DND-41 (cell line): ENCODE measurements at regions not wholly inside any gene's neighbourhood (a gene's known extent, or its start where the extent isn't known, plus 50 kb on each side); places are given as distances from the start of the nearest gene placed in this dataset.

ENCODE experiments used
- ATAC-seq: fragments of 200-7000 bp; cut with Tn5 transposase; 3 replicates; pipeline ENCODE4 v1.9.1; 2021; ENCODE audit warnings: low read depth; ENCODE audit not compliant: insufficient read depth
- DNase-seq: peaks from one replicate; pipeline ENCODE4 v3.0.0-alpha.2; 2020
- H2AFZ ChIP-seq: 2 replicates; pipeline ENCODE4 v1.6.0; 2012; ENCODE audit warnings: low read depth, low read length
- H3K27ac ChIP-seq: 2 replicates; pipeline ENCODE4 v1.5.1; 2012; ENCODE audit warnings: low read length, inconsistent platforms
- H3K27me3 ChIP-seq: fragments of 200-600 bp; sonication (generic); 2 replicates; pipeline ENCODE4 v1.6.0; 2012; ENCODE audit warnings: low read length, mild to moderate bottlenecking, inconsistent platforms; ENCODE audit not compliant: insufficient read depth, poor library complexity
- H3K36me3 ChIP-seq: 2 replicates; pipeline ENCODE4 v1.5.1; 2012; ENCODE audit warnings: low read length, inconsistent platforms; ENCODE audit not compliant: insufficient read depth
- H3K4me1 ChIP-seq: 2 replicates; pipeline ENCODE4 v1.5.1; 2012; ENCODE audit warnings: mild to moderate bottlenecking, low read length; ENCODE audit not compliant: insufficient read depth
- H3K4me2 ChIP-seq: 2 replicates; pipeline ENCODE4 v1.6.0; 2012; ENCODE audit warnings: mild to moderate bottlenecking, moderate library complexity, low read length, inconsistent platforms; ENCODE audit not compliant: insufficient read depth
- H3K4me3 ChIP-seq, 2 experiments: fragments of 200-600 bp in 1 of 2; shearing (Covaris generic) in 1 of 2; 2 replicates each; pipeline ENCODE4 v1.5.1; 2012 to 2016; ENCODE audit warnings: inconsistent platforms in 2 of 2, low read length in 2 of 2, mild to moderate bottlenecking in 2 of 2, low read depth in 1 of 2, moderate library complexity in 1 of 2
- H3K79me2 ChIP-seq: 2 replicates; pipeline ENCODE4 v1.6.0; 2012; ENCODE audit warnings: low read length, inconsistent platforms; ENCODE audit not compliant: insufficient read depth
- H3K9ac ChIP-seq: 2 replicates; pipeline ENCODE4 v1.6.0; 2012; ENCODE audit warnings: low read depth, mild to moderate bottlenecking, inconsistent platforms, low read length, moderate library complexity
- H3K9me3 ChIP-seq: 2 replicates; pipeline ENCODE4 v1.5.1; 2012; ENCODE audit warnings: low read length, moderate library complexity, mild to moderate bottlenecking, inconsistent platforms; ENCODE audit not compliant: insufficient read depth, severe bottlenecking
- H4K20me1 ChIP-seq: 2 replicates; pipeline ENCODE4 v1.6.0; 2012; ENCODE audit warnings: low read length; ENCODE audit not compliant: insufficient read depth
- CTCF ChIP-seq: IDR thresholded peaks from 2 replicates; pipeline ENCODE4 v1.5.1; 2012; ENCODE audit warnings: borderline replicate concordance, low read length, moderate library complexity, mild to moderate bottlenecking; ENCODE audit not compliant: poor library complexity, severe bottlenecking; ENCODE audit errors: extremely low read depth
- EZH2 ChIP-seq: IDR thresholded peaks from 3 replicates; pipeline ENCODE4 v1.6.1; 2012; ENCODE audit warnings: borderline replicate concordance, low read depth, mild to moderate bottlenecking, moderate library complexity, low read length, inconsistent platforms; ENCODE audit not compliant: severe bottlenecking

- Histone ChIP-seq H3K27ac (no peak overlapping the region), H3K4me2 (no peak overlapping the region), H3K4me1 (no peaks in the 10 kb centered on the region), H3K4me3 (no peak overlapping the region), H3K9ac (no peak overlapping the region), H4K20me1 (no peaks in the 10 kb centered on the region), H2AFZ (no peak overlapping the region), H3K27me3 (no peaks in the 10 kb centered on the region), H3K79me2 (no peaks in the 10 kb centered on the region), H3K9me3 (no peaks in the 10 kb centered on the region), H3K36me3 (no peaks in the 10 kb centered on the region)
- DNase-seq = no peak
- TF ChIP-seq EZH2 (no peak), CTCF (no peak)
- ATAC-seq = no peak
Observed at GRCh38 chr5:38650946-38651345, 94.5 kb upstream of the LIFR start.

GRCh38 chr5:38651806-38652205, 95.4 kb upstream of the LIFR start:
- Histone ChIP-seq H3K27me3 (no peaks in the 10 kb centered on the region), H3K36me3 (no peaks in the 10 kb centered on the region), H3K4me3 (no peak overlapping the region), H4K20me1 (no peaks in the 10 kb centered on the region), H3K4me2 (no peak overlapping the region), H3K27ac (no peak overlapping the region), H3K4me1 (no peaks in the 10 kb centered on the region), H3K9ac (no peak overlapping the region), H2AFZ (no peak overlapping the region), H3K9me3 (no peaks in the 10 kb centered on the region), H3K79me2 (no peaks in the 10 kb centered on the region)
- ATAC-seq (no peak), DNase-seq (no peak)
- TF ChIP-seq EZH2 (no peak), CTCF (no peak)

GRCh38 chr5:38653389-38653788, 96.9 kb upstream of the LIFR start:
- H3K9ac ChIP-seq = no peak overlapping the region
- no peaks in the 10 kb centered on the region for H3K79me2 ChIP-seq
- peaks cover 2% of the 10 kb centered on the region for H3K27me3 ChIP-seq
- H3K4me3 ChIP-seq = no peak overlapping the region
- H3K36me3 ChIP-seq = no peaks in the 10 kb centered on the region
- H4K20me1 ChIP-seq = no peaks in the 10 kb centered on the region
- ATAC-seq = no peak
- DNase-seq = no peak
- H3K4me2 ChIP-seq = no peak overlapping the region
- H3K9me3 ChIP-seq = no peaks in the 10 kb centered on the region
- no peaks in the 10 kb centered on the region for H3K4me1 ChIP-seq
- no peak overlapping the region for H2AFZ ChIP-seq
- H3K27ac ChIP-seq = no peak overlapping the region
- TF ChIP-seq EZH2 (no peak), CTCF (no peak)

- ATAC-seq = no peak
- Histone ChIP-seq H3K27me3 (peaks cover 7% of the 10 kb centered on the region), H3K4me3 (no peak overlapping the region), H3K27ac (no peak overlapping the region), H3K4me2 (no peak overlapping the region), H3K4me1 (no peaks in the 10 kb centered on the region), H2AFZ (no peak overlapping the region), H4K20me1 (no peaks in the 10 kb centered on the region), H3K9ac (no peak overlapping the region), H3K36me3 (no peaks in the 10 kb centered on the region), H3K9me3 (no peaks in the 10 kb centered on the region), H3K79me2 (no peaks in the 10 kb centered on the region)
- TF ChIP-seq CTCF (no peak), EZH2 (no peak)
- no peak for DNase-seq
Observed at GRCh38 chr5:38655691-38656090, 99.2 kb upstream of the LIFR start.
